H9 (cell line): ENCODE measurements at regions not wholly inside any gene's neighbourhood (a gene's known extent, or its start where the extent isn't known, plus 50 kb on each side); places are given as distances from the start of the nearest gene placed in this dataset.

ENCODE experiments used
- DNase-seq: peaks from one replicate; pipeline ENCODE4 v3.0.0-alpha.2; 2017
- H2AFZ ChIP-seq: one replicate; pipeline ENCODE4 v1.6.1; 2013; ENCODE audit warnings: mild to moderate bottlenecking, low read length, control low read depth, moderate library complexity
- H2AK5ac ChIP-seq: 2 replicates; pipeline ENCODE4 v1.6.1; 2013; ENCODE audit warnings: low read length, control low read depth, mixed read lengths; ENCODE audit not compliant: insufficient read length
- H2BK120ac ChIP-seq: one replicate; pipeline ENCODE4 v1.6.1; 2013; ENCODE audit warnings: low read depth, mild to moderate bottlenecking, low read length, control low read depth, inconsistent platforms; ENCODE audit not compliant: poor library complexity, severe bottlenecking
- H2BK12ac ChIP-seq: 2 replicates; pipeline ENCODE4 v1.6.1; 2013; ENCODE audit warnings: low read length, control low read depth, mixed read lengths, low read depth; ENCODE audit not compliant: insufficient read length
- H2BK15ac ChIP-seq: 2 replicates; pipeline ENCODE4 v1.6.1; 2013; ENCODE audit warnings: low read depth, low read length, control low read depth
- H2BK20ac ChIP-seq: one replicate; pipeline ENCODE4 v1.6.1; 2013; ENCODE audit warnings: low read depth, mild to moderate bottlenecking, low read length, control low read depth, inconsistent platforms; ENCODE audit not compliant: poor library complexity, severe bottlenecking
- H2BK5ac ChIP-seq: 2 replicates; pipeline ENCODE4 v1.6.1; 2013; ENCODE audit warnings: low read length, control low read depth, mixed read lengths; ENCODE audit not compliant: insufficient read length
- H3K14ac ChIP-seq: 2 replicates; pipeline ENCODE4 v1.6.1; 2013; ENCODE audit warnings: low read length, control low read depth; ENCODE audit not compliant: insufficient read depth
- H3K18ac ChIP-seq: 2 replicates; pipeline ENCODE4 v1.6.1; 2013; ENCODE audit warnings: low read depth, mild to moderate bottlenecking, mixed read lengths, low read length, control low read depth; ENCODE audit not compliant: insufficient read length
- H3K23ac ChIP-seq: 2 replicates; pipeline ENCODE4 v1.6.1; 2013; ENCODE audit warnings: low read length, control low read depth, mixed read lengths, low read depth; ENCODE audit not compliant: insufficient read length
- H3K23me2 ChIP-seq: 2 replicates; pipeline ENCODE4 v1.6.1; 2013; ENCODE audit warnings: low read depth, mild to moderate bottlenecking, mixed read lengths, low read length, control low read depth; ENCODE audit not compliant: insufficient read length, poor library complexity, severe bottlenecking
- H3K27ac ChIP-seq: 2 replicates; pipeline ENCODE4 v1.5.1; 2013; ENCODE audit warnings: low read length, control low read depth, mixed read lengths, low read depth; ENCODE audit not compliant: insufficient read length
- H3K27me3 ChIP-seq: 2 replicates; pipeline ENCODE4 v1.6.1; 2013; ENCODE audit warnings: low read length, control low read depth, inconsistent platforms; ENCODE audit not compliant: insufficient read depth
- H3K4ac ChIP-seq: 2 replicates; pipeline ENCODE4 v1.6.1; 2013; ENCODE audit warnings: low read depth, mild to moderate bottlenecking, control low read depth, inconsistent platforms, low read length, moderate library complexity
- H3K4me1 ChIP-seq: 2 replicates; pipeline ENCODE4 v1.6.1; 2013; ENCODE audit warnings: low read length, control low read depth, inconsistent platforms; ENCODE audit not compliant: insufficient read depth
- H3K4me2 ChIP-seq: 2 replicates; pipeline ENCODE4 v1.6.1; 2013; ENCODE audit warnings: low read length, control low read depth, mixed read lengths; ENCODE audit not compliant: insufficient read length, insufficient read depth
- H3K56ac ChIP-seq: 2 replicates; pipeline ENCODE4 v1.6.1; 2013; ENCODE audit warnings: low read depth, mild to moderate bottlenecking, mixed read lengths, low read length, control low read depth; ENCODE audit not compliant: insufficient read length
- H3K79me1 ChIP-seq: 2 replicates; pipeline ENCODE4 v1.6.1; 2013; ENCODE audit warnings: low read depth, mild to moderate bottlenecking, moderate library complexity, low read length, control low read depth, inconsistent platforms; ENCODE audit not compliant: insufficient read depth, poor library complexity, severe bottlenecking
- H3K79me2 ChIP-seq: 2 replicates; pipeline ENCODE4 v1.6.1; 2013; ENCODE audit warnings: low read length, control low read depth, inconsistent platforms; ENCODE audit not compliant: insufficient read depth
- H3K9ac ChIP-seq: 2 replicates; pipeline ENCODE4 v1.6.1; 2013; ENCODE audit warnings: low read length, control low read depth, mixed read lengths; ENCODE audit not compliant: insufficient read length; ENCODE audit errors: extremely low read depth
- H3K9me3 ChIP-seq: one replicate; pipeline ENCODE4 v1.6.1; 2013; ENCODE audit warnings: low read depth, low read length, inconsistent platforms; ENCODE audit not compliant: control insufficient read depth
- H3T11ph ChIP-seq: one replicate; pipeline ENCODE4 v1.6.1; 2013; ENCODE audit warnings: mild to moderate bottlenecking, low read length, control low read depth, inconsistent platforms
- H4K20me1 ChIP-seq: one replicate; pipeline ENCODE4 v1.6.1; 2013; ENCODE audit not compliant: control insufficient read depth, insufficient read length, insufficient read depth
- H4K5ac ChIP-seq: 2 replicates; pipeline ENCODE4 v1.6.1; 2013; ENCODE audit warnings: low read depth, mild to moderate bottlenecking, mixed read lengths, low read length, control low read depth; ENCODE audit not compliant: insufficient read length
- H4K8ac ChIP-seq: replicated peaks from 2 replicates; pipeline ENCODE4 v1.6.1; 2013; ENCODE audit warnings: low read length, control low read depth, mixed read lengths, low read depth; ENCODE audit not compliant: insufficient read length
- H4K91ac ChIP-seq: 2 replicates; pipeline ENCODE4 v1.6.1; 2013; ENCODE audit warnings: low read depth, mild to moderate bottlenecking, moderate library complexity, mixed read lengths, low read length, control low read depth; ENCODE audit not compliant: insufficient read length
- H3K27ac Mint-ChIP-seq, 3 experiments: 2 replicates in 2 of 3; 3 replicates in 1 of 3; pipeline ENCODE4 v1.8.0; 2020 to 2021; ENCODE audit warnings: mixed read lengths in 3 of 3, mild to moderate bottlenecking in 1 of 3, moderate library complexity in 1 of 3
- H3K27me3 Mint-ChIP-seq: 2 replicates; pipeline ENCODE4 v1.8.0; 2021; ENCODE audit warnings: low read depth, mild to moderate bottlenecking, moderate library complexity, mixed read lengths
- H3K36me3 Mint-ChIP-seq, 3 experiments: 2 replicates in 2 of 3; 3 replicates in 1 of 3; pipeline ENCODE4 v1.8.0; 2020 to 2021; ENCODE audit warnings: low read depth in 3 of 3, mixed read lengths in 3 of 3; ENCODE audit not compliant: insufficient read depth in 1 of 3
- H3K4me1 Mint-ChIP-seq, 2 experiments: 2 replicates each; pipeline ENCODE4 v1.8.0; 2020; ENCODE audit warnings: mixed read lengths in 2 of 2
- H3K4me3 Mint-ChIP-seq, 2 experiments: 2 replicates in 1 of 2; 3 replicates in 1 of 2; pipeline ENCODE4 v1.8.0; 2020 to 2021; ENCODE audit warnings: mild to moderate bottlenecking in 2 of 2, mixed read lengths in 2 of 2, moderate library complexity in 1 of 2
- H3K9me3 Mint-ChIP-seq, 2 experiments: 2 replicates in 1 of 2; 3 replicates in 1 of 2; pipeline ENCODE4 v1.8.0; 2020; ENCODE audit warnings: mild to moderate bottlenecking in 2 of 2, mixed read lengths in 2 of 2, moderate library complexity in 1 of 2
- CTCF ChIP-seq: fragments of 200-600 bp; sonication (generic); conservative IDR thresholded peaks from 3 replicates; pipeline ENCODE4 v1.8.0; 2021; ENCODE audit warnings: antibody characterized with exemption, mild to moderate bottlenecking
- WGBS: extraction: QIAGEN DNeasy Blood & Tissue Kit; methylation state at CpG from one replicate; pipeline ENCODE4 v1.1.7; 2013; ENCODE audit warnings: missing lambda C conversion rate, low lambda C conversion rate, mixed read lengths; ENCODE audit not compliant: insufficient read length; ENCODE audit errors: extremely low coverage; 5-methylcytosine and 5-hydroxymethylcytosine counted together

GRCh38 chr1:72357411-72357810, 75.1 kb upstream of the NEGR1 start:
- Histone ChIP-seq H3K79me2 (no peaks in the 10 kb centered on the region), H4K91ac (no peak overlapping the region), H3K4ac (no peak overlapping the region), H4K5ac (no peak overlapping the region), H3K9ac (no peak overlapping the region), H2AFZ (no peak overlapping the region), H2BK15ac (no peak overlapping the region), H2AK5ac (no peak overlapping the region), H3K27me3 (no peaks in the 10 kb centered on the region), H3T11ph (no peak overlapping the region), H3K14ac (no peak overlapping the region), H2BK5ac (no peak overlapping the region), H3K18ac (no peak overlapping the region), H3K23me2 (no peaks in the 10 kb centered on the region), H2BK20ac (no peak overlapping the region), H2BK12ac (no peak overlapping the region), H2BK120ac (no peak overlapping the region), H3K4me1 (no peaks in the 10 kb centered on the region), H3K27ac (no peak overlapping the region), H3K4me2 (no peak overlapping the region), H4K20me1 (no peaks in the 10 kb centered on the region), H3K79me1 (no peaks in the 10 kb centered on the region), H3K56ac (no peak overlapping the region), H3K9me3 (no peaks in the 10 kb centered on the region), H4K8ac (no peak overlapping the region), H3K23ac (no peak overlapping the region)
- Mint-ChIP-seq H3K36me3 (no peaks in the 10 kb centered on the region), H3K4me1 (no peaks in the 10 kb centered on the region), H3K4me3 (no peak overlapping the region), H3K27ac (no peak overlapping the region), H3K9me3 (no peaks in the 10 kb centered on the region), H3K27me3 (no peaks in the 10 kb centered on the region)
- TF ChIP-seq CTCF: no peak
- WGBS: no CpG with 5 or more reads among the region's 1 CpG
- DNase-seq: no peak
